ENCODE measurements at regions not wholly inside any gene's neighbourhood (a gene's known extent, or its start where the extent isn't known, plus 50 kb on each side); places are given as distances from the start of the nearest gene placed in this dataset.

- DNase-seq, result no peak
Measured at GRCh38 chr10:131683281-131683861, 217.4 kb upstream of the PPP2R2D start.

- no peak for DNase-seq
Measured at GRCh38 chr10:131683941-131684340, 216.9 kb upstream of the PPP2R2D start.

GRCh38 chr10:131685007-131685406 is 215.8 kb upstream of the PPP2R2D start:
- DNase-seq, result no peak

- DNase-seq, result no peak
Measured at GRCh38 chr10:131685576-131685975, 215.2 kb upstream of the PPP2R2D start.

DNA sequence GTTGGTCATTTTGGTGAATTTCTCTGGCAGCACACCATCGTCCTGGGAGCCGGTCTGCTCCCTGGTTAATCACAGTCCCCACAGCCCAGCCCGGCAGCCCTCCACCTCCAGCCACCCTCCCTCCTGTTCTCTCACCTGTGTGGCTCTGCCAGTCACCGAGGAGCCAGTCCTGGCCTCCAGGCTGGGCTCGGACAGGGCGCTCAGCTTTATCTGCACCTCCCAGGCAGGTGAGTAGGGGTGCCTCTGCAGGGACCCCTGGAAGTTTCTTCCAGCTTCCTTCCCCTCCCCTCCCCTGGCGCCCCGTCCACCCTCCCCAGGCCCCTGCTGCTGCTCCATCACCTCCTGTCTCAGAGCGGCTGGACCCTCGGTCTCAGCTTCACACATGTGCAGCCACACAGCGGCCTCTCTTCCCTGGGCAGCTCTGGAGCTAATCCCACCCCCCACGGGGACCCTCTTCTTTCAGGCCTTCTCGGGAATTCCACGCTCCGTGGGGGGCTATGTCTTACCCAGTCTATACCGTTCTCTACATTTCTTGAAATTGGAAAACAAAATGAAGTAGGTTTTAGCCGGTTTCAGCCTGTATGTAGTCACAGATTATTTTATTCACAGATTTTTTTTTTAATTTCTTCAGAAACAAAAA is 213.9 kb upstream of the PPP2R2D start:
- DNase-seq, result no peak

GRCh38 chr10:131688304-131688703 is 212.5 kb upstream of the PPP2R2D start:
- DNase-seq, result no peak

- no peak for DNase-seq
Measured at GRCh38 chr10:131689016-131689415, 211.8 kb upstream of the PPP2R2D start.

DNA sequence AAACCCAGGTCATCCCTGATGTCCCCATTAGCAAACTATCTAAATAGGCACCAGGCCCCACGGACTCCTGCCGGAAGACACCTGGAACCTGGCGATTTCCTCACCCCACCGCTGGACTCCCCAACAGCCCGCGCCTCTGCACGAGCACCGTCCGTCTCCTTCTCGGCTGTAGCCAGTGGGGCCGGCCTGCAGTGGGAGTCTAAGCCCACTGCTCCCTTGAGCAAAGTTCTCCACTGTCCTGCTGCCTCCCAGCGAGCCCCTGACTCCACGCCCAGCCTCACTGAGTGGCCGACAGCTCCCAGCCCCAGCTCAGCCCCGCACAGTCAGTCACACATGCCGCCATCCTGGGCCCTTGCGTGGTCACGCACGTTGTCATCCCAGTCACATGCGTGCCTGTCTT is 211.3 kb upstream of the PPP2R2D start:
- no peak for DNase-seq

DNA sequence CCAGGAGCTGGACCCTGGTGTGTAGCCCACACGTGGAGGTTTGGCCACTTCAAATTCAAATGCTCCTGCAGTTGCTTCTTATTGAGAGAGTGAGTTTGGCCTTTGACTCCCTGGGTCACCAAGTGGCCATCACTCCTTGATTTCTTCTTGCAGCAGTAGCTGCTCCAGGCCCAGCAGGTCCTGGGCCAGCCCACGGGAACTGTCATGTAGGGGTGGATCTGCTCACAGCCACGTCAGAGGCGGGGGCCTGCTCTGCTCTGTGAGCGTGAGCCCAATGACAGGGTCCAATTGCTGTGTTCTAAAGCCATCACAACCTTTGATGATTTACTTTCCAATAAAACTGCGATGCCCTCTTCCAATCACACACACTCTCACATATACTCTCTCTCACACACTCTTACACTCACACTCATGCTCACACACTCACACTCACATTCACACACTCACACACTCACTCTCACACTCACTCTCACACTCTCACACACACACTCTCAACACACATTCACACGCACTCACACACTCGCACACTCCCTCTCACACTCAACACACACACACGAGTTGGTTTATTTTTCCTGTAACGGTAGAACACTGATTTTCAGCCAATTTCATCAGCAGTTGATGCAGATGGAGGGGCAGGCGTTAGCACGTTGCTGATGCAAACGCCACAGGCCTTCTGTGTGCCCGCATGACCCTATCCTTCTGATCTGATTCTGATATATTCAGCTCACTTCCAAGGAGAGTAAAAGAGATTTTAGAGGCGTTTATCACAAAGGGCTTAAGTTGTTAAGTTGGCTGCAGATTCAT is 210.7 kb upstream of the PPP2R2D start:
- no peak for DNase-seq

DNA sequence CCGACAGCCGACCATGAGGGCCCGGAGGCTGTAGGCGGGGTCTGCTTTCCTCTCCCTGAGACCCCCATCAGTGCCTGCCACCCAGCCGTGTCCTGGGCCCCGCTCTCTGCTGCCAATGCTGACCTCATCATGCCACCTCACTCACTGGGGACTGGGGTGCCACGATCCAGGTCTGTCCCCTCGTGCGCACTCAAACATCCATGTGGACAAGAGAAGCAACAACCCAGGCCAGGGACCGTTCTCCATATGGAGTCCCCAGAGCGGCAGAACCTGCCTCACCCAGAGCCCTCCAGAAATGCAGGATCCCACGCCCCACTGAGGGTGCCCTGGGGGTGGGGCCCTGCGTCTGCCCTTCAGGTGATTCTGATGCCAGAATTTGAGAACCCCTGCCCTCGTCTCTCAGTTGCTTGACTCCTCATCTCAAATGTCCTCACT is 210.0 kb upstream of the PPP2R2D start:
- no peak for DNase-seq

DNA sequence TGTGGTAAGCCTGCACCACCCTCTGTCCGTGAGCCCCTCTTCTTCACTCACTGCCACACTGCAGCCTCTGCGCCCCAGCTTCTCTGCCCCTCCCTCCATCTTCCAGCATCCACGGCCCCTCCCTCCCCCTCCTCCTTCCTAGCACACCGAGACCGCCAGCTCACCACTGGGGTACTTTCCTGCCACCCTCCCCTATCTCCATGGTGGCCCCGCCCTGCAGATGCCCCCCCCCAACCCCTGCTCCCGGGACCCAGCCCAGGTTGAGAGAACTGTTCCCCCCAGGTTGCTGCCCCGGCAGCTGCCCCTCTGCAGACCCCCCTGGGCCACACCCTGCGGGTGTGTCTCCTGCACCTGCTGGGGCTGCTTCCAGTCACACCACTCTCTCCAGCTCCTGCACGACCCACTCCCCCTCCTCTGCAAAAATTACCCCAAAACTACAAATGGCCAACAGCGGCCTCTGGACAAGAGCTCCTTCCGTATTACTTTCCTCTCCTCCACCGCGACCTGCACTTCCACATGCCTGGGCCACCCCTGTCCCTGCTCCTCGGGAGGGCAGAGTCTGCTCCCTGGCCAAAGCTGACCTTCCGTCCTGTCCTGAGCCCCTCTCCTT is 209.2 kb upstream of the PPP2R2D start:
- no peak for DNase-seq

GRCh38 chr10:131692176-131692575 is 208.6 kb upstream of the PPP2R2D start:
- DNase-seq, result no peak

GRCh38 chr10:131692686-131693334 is 208.0 kb upstream of the PPP2R2D start:
- no peak for DNase-seq

GRCh38 chr10:131693766-131694165 is 207.0 kb upstream of the PPP2R2D start:
- no peak for DNase-seq

DNA sequence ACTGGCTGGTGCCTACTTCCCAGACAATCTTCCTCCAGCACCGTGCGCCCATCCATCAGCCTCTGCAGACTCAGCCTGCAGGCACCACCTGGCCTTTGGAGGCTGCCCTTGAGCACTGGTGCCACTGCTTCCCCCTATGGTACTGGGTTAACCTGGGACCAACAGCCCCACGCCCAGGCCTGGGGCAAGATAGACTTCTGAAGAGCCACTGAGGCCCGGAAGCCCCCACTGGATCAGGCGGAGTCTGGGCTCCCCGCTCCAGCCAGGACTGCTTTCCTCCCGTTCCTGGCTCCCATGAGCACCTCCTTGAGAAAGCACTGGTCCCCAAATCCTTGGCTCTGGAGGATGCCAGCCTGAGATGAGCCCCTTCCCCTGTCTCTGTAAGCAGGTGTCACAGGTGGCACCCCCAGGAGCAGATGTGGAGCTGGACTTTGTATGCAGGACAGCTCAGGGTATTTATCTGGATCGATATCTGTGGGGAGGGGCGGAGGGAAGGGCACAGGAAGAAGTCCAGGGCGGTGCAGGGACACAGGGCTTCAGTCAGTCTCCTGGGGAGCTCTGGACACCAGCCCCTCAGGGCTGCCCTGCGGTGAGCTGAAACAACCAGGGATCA is 206.5 kb upstream of the PPP2R2D start:
- DNase-seq, result no peak

- no peak for DNase-seq
Measured at GRCh38 chr10:131694781-131695495, 205.9 kb upstream of the PPP2R2D start.

DNA sequence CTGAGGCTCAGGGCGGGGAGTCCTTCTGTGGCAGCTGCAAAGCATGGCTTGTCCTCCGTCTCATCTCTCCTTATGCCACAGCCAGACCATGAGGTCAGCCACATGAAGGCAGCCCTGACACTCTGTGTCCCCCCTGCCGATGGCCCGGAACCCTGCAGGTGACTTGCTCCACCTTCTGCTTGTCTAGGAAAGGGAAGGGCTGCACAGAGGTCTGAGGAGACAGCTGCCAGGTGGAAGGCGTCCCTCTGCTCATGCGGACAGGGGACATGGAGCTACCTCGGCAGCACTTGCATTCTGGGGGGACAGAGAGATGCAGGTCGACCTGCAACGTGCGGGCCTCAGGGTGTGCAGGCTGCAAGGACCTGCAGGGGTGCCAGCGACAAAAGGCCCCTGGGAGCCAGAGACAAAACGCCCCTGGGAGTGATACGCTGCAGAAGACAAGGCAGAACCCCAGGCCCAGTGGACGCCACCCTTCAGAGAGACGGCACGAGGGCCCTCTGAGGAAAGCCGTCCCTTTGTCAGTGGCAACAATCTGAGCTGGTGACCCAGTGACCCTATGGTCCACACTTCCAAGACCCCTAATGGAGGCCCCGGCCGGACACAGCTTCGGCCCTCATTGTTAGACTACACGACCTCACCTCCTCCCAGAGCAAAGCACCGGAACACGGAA is 205.2 kb upstream of the PPP2R2D start:
- no peak for DNase-seq

DNA sequence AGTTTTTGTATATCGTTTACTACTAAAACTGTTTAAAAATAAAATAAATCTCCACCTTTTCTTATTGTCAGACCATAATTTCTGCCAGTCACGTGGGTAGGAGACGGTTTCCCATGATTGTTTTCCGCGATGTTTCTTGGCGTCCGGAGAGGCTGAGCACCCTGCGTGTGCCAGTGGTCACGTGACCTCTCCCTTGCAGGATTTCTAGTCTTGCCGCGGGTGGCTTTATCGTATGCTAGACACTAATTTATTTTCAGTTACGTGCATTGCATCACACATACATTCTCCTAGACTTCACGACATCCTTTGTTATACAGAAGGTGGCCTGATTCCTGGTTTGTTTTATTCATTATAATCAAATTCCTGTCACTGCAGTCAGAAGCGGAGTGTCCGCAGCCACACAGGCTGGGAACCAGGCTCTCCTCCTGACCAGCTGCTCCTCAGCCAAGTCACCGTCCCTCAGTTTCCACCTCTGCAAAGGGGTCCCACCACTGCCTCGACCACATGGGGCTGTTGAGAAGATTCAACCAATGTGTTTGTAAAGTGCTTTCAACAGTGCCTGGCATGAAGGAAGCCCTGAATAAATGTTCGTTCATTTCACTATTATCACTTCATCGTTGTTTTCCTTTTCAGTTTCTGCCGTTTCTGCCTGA is 203.2 kb upstream of the PPP2R2D start:
- DNase-seq, result no peak

DNA sequence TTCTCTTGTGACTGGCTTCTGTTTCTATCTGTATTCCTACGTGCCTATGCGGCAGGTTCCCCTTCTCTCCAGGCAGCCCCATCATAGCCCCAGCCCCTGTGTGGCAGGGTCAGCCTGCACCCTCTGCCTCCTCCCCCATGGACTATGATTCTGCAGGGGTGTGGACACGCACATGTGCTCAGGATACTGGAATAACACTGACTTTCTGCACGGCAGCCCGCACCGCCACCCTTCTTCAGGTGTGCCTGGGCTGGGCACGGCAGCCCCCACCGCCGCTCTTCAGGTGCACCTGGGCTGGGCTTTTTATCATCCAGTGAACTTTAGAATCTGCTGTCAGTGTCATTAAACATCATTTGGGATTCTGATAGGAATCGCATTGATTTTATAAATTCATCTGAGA is 202.6 kb upstream of the PPP2R2D start:
- DNase-seq, result no peak

Data from nucleus accumbens (tissue), 56 donors.